Mesenchymal stem cell (in vitro differentiated cells and primary cell): ENCODE measurements at regions not wholly inside any gene's neighbourhood (a gene's known extent, or its start where the extent isn't known, plus 50 kb on each side); places are given as distances from the start of the nearest gene placed in this dataset.

Experiments
- DNase-seq: peaks from one replicate; pipeline ENCODE4 v3.0.0-alpha.2; 2013
- H2AFZ ChIP-seq: one replicate; pipeline ENCODE4 v1.6.1; 2013; ENCODE audit warnings: low read depth, mild to moderate bottlenecking, control low read depth, inconsistent platforms, low read length, moderate library complexity
- H2AK5ac ChIP-seq: 2 replicates; pipeline ENCODE4 v1.6.1; 2013; ENCODE audit warnings: low read length, moderate library complexity, mild to moderate bottlenecking, inconsistent platforms; ENCODE audit not compliant: severe bottlenecking
- H2BK120ac ChIP-seq: one replicate; pipeline ENCODE4 v1.6.1; 2013; ENCODE audit warnings: low read depth, mild to moderate bottlenecking, inconsistent platforms, low read length, moderate library complexity
- H2BK12ac ChIP-seq, 2 experiments: one replicate each; pipeline ENCODE4 v1.6.1; 2013; ENCODE audit warnings: inconsistent platforms in 2 of 2, low read length in 2 of 2, mild to moderate bottlenecking in 2 of 2, moderate library complexity in 2 of 2, control low read depth in 1 of 2
- H2BK15ac ChIP-seq: one replicate; pipeline ENCODE4 v1.6.1; 2013; ENCODE audit warnings: mild to moderate bottlenecking, low read depth, inconsistent platforms; ENCODE audit not compliant: poor library complexity, severe bottlenecking
- H2BK5ac ChIP-seq: 2 replicates; pipeline ENCODE4 v1.6.1; 2013; ENCODE audit warnings: low read depth, mild to moderate bottlenecking, low read length, control low read depth, inconsistent platforms; ENCODE audit not compliant: poor library complexity, severe bottlenecking
- H3K14ac ChIP-seq, 2 experiments: one replicate each; pipeline ENCODE4 v1.6.1; 2013; ENCODE audit warnings: inconsistent platforms in 2 of 2, low read length in 2 of 2, control low read depth in 1 of 2, mild to moderate bottlenecking in 1 of 2, moderate library complexity in 1 of 2
- H3K18ac ChIP-seq, 2 experiments: one replicate each; pipeline ENCODE4 v1.6.1; 2013; ENCODE audit warnings: inconsistent platforms in 2 of 2, low read length in 2 of 2, control low read depth in 1 of 2, low read depth in 1 of 2, mild to moderate bottlenecking in 1 of 2
- H3K23ac ChIP-seq, 2 experiments: one replicate each; pipeline ENCODE4 v1.6.1; 2013; ENCODE audit warnings: inconsistent platforms in 2 of 2, low read length in 2 of 2, mild to moderate bottlenecking in 2 of 2, moderate library complexity in 2 of 2, control low read depth in 1 of 2
- H3K27ac ChIP-seq: 2 replicates; pipeline ENCODE4 v1.5.1; 2013; ENCODE audit warnings: mild to moderate bottlenecking, moderate library complexity, low read length, control low read depth, inconsistent platforms; ENCODE audit not compliant: poor library complexity, severe bottlenecking
- H3K27me3 ChIP-seq, 2 experiments: 2 replicates each; pipeline versions ENCODE4 v1.6.1 to v1.7.0; 2013; ENCODE audit warnings: low read length in 2 of 2, mild to moderate bottlenecking in 2 of 2, moderate library complexity in 2 of 2, control low read depth in 1 of 2, inconsistent platforms in 1 of 2; ENCODE audit not compliant: control insufficient read depth in 1 of 2, insufficient read depth in 1 of 2
- H3K36me3 ChIP-seq, 2 experiments: 2 replicates each; pipeline versions ENCODE4 v1.6.1 to v1.7.0; 2013; ENCODE audit warnings: low read length in 2 of 2, control low read depth in 1 of 2, inconsistent platforms in 1 of 2, low read depth in 1 of 2, mild to moderate bottlenecking in 1 of 2; ENCODE audit not compliant: insufficient read depth in 2 of 2, control insufficient read depth in 1 of 2
- H3K4ac ChIP-seq, 2 experiments: one replicate each; pipeline ENCODE4 v1.6.1; 2013; ENCODE audit warnings: inconsistent platforms in 2 of 2, low read length in 2 of 2, mild to moderate bottlenecking in 2 of 2, moderate library complexity in 2 of 2, control low read depth in 1 of 2, low read depth in 1 of 2
- H3K4me1 ChIP-seq: 2 replicates; pipeline ENCODE4 v1.6.1; 2013; ENCODE audit warnings: low read depth, low read length, control low read depth; ENCODE audit not compliant: control insufficient read depth, insufficient read depth
- H3K4me2 ChIP-seq: 2 replicates; pipeline ENCODE4 v1.6.1; 2013; ENCODE audit warnings: low read length, mild to moderate bottlenecking, inconsistent platforms; ENCODE audit not compliant: poor library complexity, severe bottlenecking
- H3K4me3 ChIP-seq, 2 experiments: 2 replicates each; pipeline versions ENCODE4 v1.5.1 to v1.7.0; 2013; ENCODE audit warnings: low read length in 2 of 2, mild to moderate bottlenecking in 2 of 2, control low read depth in 1 of 2, low read depth in 1 of 2; ENCODE audit not compliant: insufficient read depth in 1 of 2
- H3K79me1 ChIP-seq: replicated peaks from 2 replicates; pipeline ENCODE4 v1.6.1; 2013; ENCODE audit warnings: mild to moderate bottlenecking, control low read depth, low read length, inconsistent platforms; ENCODE audit not compliant: poor library complexity, severe bottlenecking
- H3K9ac ChIP-seq: 2 replicates; pipeline ENCODE4 v1.7.0; 2013; ENCODE audit warnings: mild to moderate bottlenecking, low read length, moderate library complexity
- H3K9me3 ChIP-seq: 2 replicates; pipeline ENCODE4 v1.7.0; 2013; ENCODE audit warnings: mild to moderate bottlenecking, low read length; ENCODE audit not compliant: control insufficient read depth
- H4K8ac ChIP-seq: one replicate; pipeline ENCODE4 v1.6.1; 2013; ENCODE audit warnings: inconsistent platforms, mild to moderate bottlenecking, low read length, moderate library complexity
- H4K91ac ChIP-seq: one replicate; pipeline ENCODE4 v1.6.1; 2013; ENCODE audit warnings: mild to moderate bottlenecking, low read length, inconsistent platforms
- WGBS: methylation state at CpG from one replicate; pipeline ENCODE4 v1.1.7; 2013; ENCODE audit warnings: mixed read lengths; 5-methylcytosine and 5-hydroxymethylcytosine counted together

DNA sequence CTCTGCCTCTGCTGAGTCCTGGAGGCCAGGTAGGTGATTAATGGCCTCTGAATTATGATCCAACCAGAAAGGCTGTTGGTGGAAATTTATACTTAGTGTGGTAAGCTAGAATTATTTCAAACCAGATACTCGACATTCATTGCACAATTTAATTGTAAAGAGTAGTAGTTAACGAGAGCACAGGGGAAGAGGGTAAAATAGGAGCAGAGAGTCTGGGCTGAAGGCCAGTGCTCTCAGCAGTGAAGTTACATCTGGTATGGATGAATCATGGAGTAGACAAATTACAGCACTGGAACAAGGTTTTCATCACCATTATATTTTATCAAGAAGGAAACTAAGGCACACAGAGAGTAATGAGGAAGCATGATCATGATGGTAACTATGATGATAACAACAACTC is 92.5 kb downstream of the TLR4 start:
- Histone ChIP-seq H3K4ac (no peak overlapping the region), H2AK5ac (no peak overlapping the region), H4K91ac (no peak overlapping the region), H3K27me3 (no peaks in the 10 kb centered on the region), H3K23ac (no peak overlapping the region), H3K4me1 (no peaks in the 10 kb centered on the region), H3K4me2 (no peak overlapping the region), H4K8ac (no peak overlapping the region), H2BK15ac (no peak overlapping the region), H3K36me3 (no peaks in the 10 kb centered on the region), H2AFZ (no peak overlapping the region), H2BK12ac (no peak overlapping the region), H3K18ac (no peak overlapping the region), H3K9me3 (peaks cover 3% of the 10 kb centered on the region), H3K14ac (no peak overlapping the region), H3K4me3 (no peak overlapping the region), H3K79me1 (no peaks in the 10 kb centered on the region), H3K27ac (no peak overlapping the region), H2BK5ac (no peak overlapping the region), H3K9ac (no peak overlapping the region), H2BK120ac (no peak overlapping the region)
- WGBS: 80% methylated on average over 1 of the region's 2 CpGs
- peak; percentile 22 for DNase-seq

DNA sequence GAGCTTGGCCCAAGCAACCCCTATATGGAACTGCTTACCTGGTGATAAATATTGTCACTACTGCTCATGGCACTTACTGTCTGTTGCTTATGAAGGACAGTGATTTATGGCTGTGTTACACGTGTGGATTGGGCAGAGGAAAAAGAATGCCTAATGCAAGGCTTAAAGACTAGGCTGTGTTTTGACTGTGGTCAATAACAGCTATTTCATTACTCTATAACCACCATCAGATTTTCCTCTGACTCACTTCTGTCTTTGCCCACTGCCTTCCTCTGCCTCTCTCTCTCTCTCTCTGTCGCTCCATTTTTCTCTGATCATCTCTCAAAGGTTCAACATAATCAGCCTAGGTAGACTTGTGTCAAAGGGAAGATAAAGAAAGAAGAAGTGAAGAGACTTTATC is 96.2 kb downstream of the TLR4 start:
- Histone ChIP-seq H4K8ac (no peak overlapping the region), H3K18ac (no peak overlapping the region), H2AFZ (no peak overlapping the region), H3K4me2 (no peak overlapping the region), H2BK12ac (no peak overlapping the region), H3K9me3 (no peaks in the 10 kb centered on the region), H4K91ac (no peak overlapping the region), H3K14ac (peak overlapping the region in 1 of 2 experiments; percentile 37), H3K79me1 (no peaks in the 10 kb centered on the region), H3K4me1 (no peaks in the 10 kb centered on the region), H2BK15ac (no peak overlapping the region), H3K23ac (no peak overlapping the region), H3K36me3 (no peaks in the 10 kb centered on the region), H2BK5ac (no peak overlapping the region), H2AK5ac (no peak overlapping the region), H3K9ac (no peak overlapping the region), H3K27ac (no peak overlapping the region), H3K27me3 (peaks cover 0 to 2% of the 10 kb centered on the region in 2 experiments), H2BK120ac (no peak overlapping the region), H3K4ac (no peak overlapping the region), H3K4me3 (no peak overlapping the region)
- DNase-seq: no peak
- WGBS: 57% methylated on average over 1 of the region's 2 CpGs

DNA sequence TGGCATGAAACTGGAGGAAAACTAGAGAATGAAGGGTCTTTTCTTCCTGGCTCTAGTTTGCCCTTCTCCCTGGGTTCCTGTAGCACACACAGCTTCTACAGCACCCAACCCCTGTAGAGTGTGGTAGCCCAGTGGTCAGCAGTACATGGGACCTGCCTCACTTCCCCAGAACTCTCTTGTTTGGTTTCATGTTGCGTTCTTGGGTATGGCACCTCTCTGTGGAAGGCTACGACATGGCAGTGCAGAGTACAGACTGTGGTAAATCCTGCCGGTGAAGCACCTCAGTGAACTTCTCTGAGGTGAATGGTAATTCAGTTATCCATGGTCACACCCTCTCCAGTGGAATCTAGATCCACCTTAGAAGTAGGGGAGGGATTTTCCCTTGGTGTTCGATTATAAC is 105.5 kb downstream of the TLR4 start:
- no peak overlapping the region for H2AK5ac ChIP-seq
- H3K9ac ChIP-seq: no peak overlapping the region
- no peak overlapping the region for H2BK5ac ChIP-seq
- peak overlapping the region in 1 of 2 experiments; percentile 75 for H3K14ac ChIP-seq
- no peaks in the 10 kb centered on the region for H3K4me1 ChIP-seq
- no peak overlapping the region for H3K4me3 ChIP-seq
- no peak for DNase-seq
- no peaks in the 10 kb centered on the region for H3K27me3 ChIP-seq
- H4K91ac ChIP-seq: no peak overlapping the region
- no peaks in the 10 kb centered on the region for H3K79me1 ChIP-seq
- no peak overlapping the region for H2BK120ac ChIP-seq
- WGBS: 97% methylated on average over 3 of the region's 4 CpGs
- no peak overlapping the region for H3K27ac ChIP-seq
- H2BK15ac ChIP-seq: no peak overlapping the region
- H3K4ac ChIP-seq: no peak overlapping the region
- no peak overlapping the region for H2BK12ac ChIP-seq
- H3K36me3 ChIP-seq: no peaks in the 10 kb centered on the region
- H3K9me3 ChIP-seq: no peaks in the 10 kb centered on the region
- H3K4me2 ChIP-seq: no peak overlapping the region
- no peak overlapping the region for H4K8ac ChIP-seq
- H3K23ac ChIP-seq: no peak overlapping the region
- no peak overlapping the region for H3K18ac ChIP-seq
- H2AFZ ChIP-seq: no peak overlapping the region

DNA sequence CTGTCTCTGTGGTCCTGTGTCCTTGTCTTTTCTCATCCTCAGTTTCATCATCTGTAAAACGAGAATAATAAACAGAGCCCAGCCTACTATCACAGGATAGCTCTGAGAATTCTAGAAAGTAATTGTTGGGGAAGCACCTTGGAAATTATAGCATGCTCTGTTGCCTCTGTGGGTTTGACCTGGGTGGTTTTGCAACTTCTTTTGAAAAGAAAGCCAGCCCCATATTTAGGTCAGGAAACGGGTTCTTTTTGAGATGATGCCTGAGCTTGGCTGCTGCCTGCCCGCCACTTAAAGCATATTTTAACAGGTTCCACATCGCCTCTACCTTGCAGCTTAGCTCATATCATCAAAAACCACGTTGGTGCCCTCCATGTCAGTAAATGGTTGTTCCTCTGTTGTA is 111.1 kb downstream of the TLR4 start:
- no peak overlapping the region for H3K4ac ChIP-seq

More for the DNA sequence above, 111.1 kb downstream of the TLR4 start:
- Histone ChIP-seq H3K27me3 (no peaks in the 10 kb centered on the region), H3K9me3 (no peaks in the 10 kb centered on the region), H2AK5ac (no peak overlapping the region), H3K27ac (no peak overlapping the region), H2AFZ (no peak overlapping the region), H3K36me3 (no peaks in the 10 kb centered on the region), H4K91ac (no peak overlapping the region), H4K8ac (no peak overlapping the region), H2BK120ac (no peak overlapping the region), H2BK15ac (no peak overlapping the region), H3K4me3 (no peak overlapping the region), H3K23ac (no peak overlapping the region), H3K4me2 (no peak overlapping the region), H3K9ac (no peak overlapping the region), H3K14ac (no peak overlapping the region), H3K79me1 (no peaks in the 10 kb centered on the region), H3K4me1 (no peaks in the 10 kb centered on the region), H3K18ac (no peak overlapping the region), H2BK5ac (no peak overlapping the region), H2BK12ac (no peak overlapping the region)
- no peak for DNase-seq
- WGBS: 68% methylated on average over 5 of the region's 5 CpGs
